T-helper 2 cell treated with Interferon-gamma antibody and Interleukin-4, amounts not matched to agents 100 ng/mL and 5 ng/mL, for 36 hours (primary cell): ENCODE measurements at regions not wholly inside any gene's neighbourhood (a gene's known extent, or its start where the extent isn't known, plus 50 kb on each side); places are given as distances from the start of the nearest gene placed in this dataset.

Experiments
- intact Hi-C: fragments of 100-400 bp; cut with micrococcal nuclease; formaldehyde crosslinking; loops from one replicate; pipeline ENCODE4 v1.15.1; 2023

DNA sequence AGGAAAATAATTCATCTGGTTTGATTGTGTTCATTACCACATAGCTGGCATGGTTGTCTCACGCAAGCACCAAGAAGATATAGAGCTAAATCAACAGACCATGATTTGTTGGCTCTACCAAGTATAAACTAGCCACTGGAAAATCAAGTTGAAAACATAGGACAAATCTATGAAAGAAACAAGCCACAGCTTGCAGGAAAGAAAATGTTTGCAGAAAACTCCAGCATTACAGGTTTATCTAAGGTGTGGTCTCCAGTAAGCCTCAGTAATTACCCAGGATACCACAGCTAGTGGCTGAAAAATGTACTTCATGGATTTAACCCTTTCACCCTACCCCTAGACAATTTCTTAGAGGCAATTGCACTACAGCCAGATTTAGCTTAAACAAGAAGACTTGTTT is 340.6 kb downstream of the SOX2 start:
- intact Hi-C loops = no loop called here

DNA sequence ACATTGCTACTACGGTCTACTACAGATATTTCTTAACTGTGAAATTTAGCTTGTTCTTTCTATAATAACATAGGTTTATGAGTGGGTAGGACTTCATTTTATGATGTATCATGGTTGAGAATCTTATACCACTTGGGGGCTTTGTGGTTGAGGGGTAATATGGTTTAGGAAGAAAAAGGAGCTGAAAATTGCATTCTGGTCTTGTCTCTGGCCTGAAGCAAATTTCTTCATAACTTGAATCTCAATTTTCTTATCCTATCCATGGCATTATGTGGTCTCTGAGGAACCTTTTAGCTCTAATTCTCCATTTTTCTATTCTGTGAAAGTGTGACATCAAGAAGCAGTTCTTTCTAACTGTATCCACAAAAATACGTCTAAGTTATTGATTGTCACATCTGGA is 341.0 kb downstream of the SOX2 start:
- intact Hi-C loops = no loop called here

DNA sequence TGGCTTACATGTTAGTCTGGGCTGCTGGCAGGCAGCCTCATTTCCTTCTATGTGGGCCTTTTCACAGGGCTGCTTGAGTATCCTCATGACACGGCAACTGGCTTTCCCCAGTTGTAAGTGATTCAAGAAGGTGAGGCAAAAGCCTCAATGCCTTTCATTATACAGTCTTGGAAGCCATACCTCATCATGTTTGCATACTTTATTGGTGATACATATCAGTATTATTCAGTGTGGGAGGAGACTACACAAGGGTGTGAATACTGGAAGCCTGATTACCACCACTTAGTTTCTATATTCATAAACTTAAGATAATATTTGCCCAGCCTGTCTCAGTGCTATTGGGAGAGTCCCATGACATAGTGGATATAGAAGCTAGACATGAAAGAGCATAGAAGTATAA is 346.8 kb downstream of the SOX2 start:
- intact Hi-C loops = no loop called here

DNA sequence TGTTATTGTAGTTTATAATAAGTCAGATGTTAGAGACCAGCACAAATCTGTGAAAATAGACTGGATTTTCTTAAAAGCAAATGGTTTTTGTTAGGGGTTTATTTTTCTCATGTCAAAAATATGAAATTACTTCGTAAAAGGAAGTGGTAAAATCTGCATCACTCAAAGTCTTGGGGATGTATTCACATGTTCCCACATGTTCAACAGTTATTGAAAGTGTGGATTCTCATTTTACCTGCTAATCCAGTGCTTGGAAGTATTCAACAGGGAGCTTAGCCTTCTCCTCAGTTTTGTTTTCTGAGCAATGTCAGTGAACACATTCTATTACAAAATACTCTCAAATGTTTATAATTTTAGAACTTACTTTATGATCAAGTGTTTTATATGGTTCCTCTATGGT is 352.0 kb downstream of the SOX2 start:
- intact Hi-C loops = no loop called here

DNA sequence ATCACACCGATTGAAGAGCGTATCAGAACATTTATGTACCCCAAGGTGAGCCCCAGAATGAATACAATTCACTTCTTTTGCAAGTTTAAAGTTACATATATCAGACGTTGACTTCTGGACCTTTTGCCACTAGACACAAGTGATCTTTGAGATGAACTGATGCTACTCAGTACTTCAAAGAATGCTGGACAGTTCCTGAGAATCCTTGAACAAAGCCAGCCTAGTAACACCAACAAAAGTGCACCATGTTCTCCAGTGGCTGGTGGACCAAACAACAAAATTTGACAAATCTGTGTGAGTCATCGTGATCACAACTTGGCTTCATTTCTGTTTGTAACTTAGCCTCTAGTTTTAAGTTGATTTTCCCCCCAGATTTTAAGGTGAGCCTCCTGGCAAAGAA is 355.7 kb downstream of the SOX2 start:
- intact Hi-C loops = no loop called here

DNA sequence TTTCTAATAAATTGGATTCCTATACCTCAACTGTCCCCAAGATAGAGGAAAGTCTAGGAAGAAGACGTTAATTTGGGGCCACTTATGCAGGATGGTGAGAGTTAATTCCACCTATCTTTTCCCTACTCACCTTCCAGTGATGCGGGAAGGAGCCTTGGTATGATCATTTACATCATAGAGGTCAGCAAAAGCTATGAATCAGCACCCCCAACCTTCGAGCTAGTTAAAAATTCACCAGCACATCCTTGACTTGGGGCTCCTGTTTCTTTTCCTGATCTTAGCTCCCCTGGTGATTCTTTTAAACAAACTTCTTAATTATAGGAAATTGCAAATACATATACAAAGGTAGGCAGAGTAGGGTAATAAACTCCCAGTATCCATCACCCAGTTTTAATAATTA is 366.6 kb downstream of the SOX2 start:
- intact Hi-C loops = no loop called here

DNA sequence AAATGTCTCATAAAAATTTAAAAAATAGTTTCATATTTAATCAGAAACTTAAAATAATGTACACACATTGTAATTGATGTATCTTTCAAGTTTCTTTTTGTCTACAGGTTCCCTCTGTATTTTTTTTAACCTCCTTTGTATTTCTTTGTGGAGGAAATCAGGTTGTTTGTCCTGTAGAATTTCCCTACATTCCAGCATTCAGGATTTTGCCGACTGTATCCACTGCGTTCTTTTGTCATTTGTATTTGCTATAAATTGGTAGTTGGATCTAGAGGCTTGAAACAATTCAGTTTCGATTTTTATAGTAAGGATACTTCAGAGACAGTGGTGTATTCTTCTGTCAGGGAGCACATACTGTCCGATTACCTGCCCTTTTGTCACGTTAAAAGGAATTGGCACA is 367.2 kb downstream of the SOX2 start:
- intact Hi-C loops = no loop called here

DNA sequence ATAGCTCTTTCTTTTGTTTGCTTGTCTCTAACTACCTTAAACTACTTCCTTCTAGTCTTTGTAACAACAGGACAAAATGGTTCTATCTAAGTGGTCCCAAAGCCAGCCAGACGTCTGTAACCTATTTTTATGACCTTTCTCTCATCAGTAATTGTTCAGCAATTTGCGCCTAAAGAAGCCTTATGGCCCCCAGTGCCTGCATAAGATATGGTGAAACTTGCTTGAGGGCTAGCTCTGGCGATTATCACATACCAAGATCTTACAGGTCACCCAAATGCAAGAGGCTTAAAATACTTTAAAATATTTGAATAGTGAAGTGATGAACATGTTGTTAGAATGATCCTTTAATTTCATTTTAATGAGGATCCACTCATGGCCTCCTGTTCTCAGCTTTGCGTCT is 369.4 kb downstream of the SOX2 start:
- intact Hi-C loops = no loop called here

DNA sequence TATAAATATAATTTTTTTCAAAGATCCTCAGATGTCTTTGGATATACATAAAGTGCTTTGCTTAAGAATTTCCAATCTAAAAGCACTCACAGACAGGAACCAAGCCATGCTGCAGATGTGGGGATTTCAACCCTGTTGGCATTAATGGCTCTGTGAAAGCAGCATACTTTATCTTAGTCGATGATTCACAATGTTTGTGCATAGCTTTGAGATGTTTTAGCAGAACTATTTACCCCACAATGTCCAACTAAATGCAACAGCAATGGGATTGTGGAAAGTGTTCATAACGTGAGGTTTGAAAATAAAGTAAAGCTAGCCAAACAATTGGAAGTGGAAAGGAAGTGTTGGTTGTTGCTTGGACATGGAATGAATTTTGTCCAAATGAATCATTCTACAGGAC is 371.4 kb downstream of the SOX2 start:
- intact Hi-C loops = no loop called here

DNA sequence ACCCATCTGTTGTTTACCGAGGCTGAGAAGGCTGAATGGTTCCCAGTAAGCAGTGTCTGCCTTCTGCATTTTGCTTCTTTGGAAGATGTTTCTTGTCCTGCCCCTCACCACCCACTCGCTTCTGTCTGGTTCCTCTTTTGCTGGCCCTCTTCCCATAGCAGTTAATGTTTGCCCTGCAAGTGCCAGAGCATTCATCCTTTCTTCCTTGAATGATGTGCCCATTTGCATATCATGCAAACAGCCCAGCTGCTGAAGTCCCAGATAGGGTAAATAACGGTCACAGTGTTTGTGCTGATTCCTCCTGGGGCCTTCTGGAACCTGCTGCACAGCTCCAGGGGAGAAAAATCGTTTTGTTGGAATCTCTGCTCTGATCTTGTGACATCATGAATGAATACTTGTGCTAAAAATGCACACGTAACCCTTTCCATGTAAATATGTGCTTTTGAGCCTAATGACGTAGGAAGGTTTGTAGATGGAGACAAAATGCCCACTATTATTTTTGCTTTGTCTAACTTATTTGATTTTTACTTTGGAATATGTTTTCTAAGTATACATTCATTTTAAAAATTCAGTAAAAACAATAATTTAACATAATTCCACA is 381.0 kb downstream of the SOX2 start:
- intact Hi-C loops = no loop called here

DNA sequence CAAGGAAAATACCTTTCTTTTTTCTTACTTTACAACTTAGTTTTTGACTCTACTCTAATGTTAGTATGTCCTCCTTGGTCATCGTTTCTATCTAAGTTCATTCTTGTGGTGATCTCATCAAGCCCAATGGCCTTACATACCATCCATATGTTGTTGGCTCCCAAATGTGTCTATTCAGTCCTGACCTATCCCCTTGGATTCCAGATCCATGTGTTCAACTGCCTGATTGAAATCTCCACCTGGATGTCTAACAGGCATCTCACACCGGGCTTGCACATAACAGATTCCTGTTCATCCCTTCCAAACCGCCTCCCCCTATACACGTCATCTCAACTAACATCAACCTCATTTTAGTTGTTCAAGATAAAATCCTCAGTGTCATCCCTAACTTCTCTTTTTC is 382.6 kb downstream of the SOX2 start:
- intact Hi-C loops = no loop called here

DNA sequence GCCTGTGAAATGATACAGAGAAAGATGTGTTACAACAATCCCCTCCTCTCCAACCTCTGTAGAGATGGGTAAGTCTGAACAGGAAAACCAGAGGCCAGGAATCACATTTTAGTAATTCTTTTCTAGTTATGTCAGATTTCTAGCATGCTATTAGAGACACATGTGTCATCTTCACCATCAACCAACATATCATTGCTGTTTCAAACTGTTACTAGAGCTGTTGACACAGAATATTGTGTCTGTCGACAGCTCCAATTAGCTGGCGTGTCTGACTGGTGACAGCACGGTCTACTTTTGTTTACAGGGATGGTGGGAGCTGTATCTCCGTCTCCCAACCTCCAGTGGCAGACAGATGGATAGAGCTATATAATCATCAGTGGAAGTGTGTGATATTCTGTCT is 393.2 kb downstream of the SOX2 start:
- intact Hi-C loops = no loop called here

DNA sequence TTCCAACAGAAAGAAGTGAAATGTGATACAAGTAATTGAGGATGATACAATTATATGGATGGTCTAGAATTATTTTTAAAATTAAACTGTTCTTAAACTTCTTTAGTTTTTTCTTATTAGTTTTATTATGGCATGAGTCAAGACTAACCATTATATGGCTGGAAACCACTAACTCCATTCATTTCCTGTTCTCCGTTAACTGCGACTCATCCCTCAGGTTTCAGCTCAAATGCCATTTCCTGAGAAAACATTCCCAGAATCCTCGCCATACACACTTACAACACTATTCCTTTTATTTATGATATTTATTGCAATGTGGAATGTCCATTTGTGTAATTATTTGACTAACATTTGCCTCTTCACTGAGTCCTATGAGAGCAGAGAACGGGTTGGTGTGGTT is 394.1 kb downstream of the SOX2 start:
- intact Hi-C loops = no loop called here

DNA sequence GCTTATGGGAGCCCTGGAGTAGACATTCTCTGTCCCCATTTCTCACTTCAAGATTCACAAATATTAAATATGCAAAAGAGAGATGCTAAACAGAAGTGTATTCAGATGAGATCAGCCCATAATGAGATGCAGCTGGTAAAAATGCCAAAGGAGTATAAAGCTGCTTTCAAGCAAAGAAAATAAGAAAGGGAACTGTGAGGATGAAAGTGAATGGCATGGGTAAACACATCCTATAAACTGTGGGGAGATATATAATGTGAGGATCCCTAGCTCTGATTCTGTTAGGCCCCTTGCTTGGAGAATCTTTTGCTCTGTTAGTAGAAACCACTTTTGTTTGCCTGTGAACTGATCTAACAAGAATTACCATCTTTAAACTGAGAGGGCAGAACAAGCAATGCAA is 396.6 kb downstream of the SOX2 start:
- intact Hi-C loops = no loop called here

DNA sequence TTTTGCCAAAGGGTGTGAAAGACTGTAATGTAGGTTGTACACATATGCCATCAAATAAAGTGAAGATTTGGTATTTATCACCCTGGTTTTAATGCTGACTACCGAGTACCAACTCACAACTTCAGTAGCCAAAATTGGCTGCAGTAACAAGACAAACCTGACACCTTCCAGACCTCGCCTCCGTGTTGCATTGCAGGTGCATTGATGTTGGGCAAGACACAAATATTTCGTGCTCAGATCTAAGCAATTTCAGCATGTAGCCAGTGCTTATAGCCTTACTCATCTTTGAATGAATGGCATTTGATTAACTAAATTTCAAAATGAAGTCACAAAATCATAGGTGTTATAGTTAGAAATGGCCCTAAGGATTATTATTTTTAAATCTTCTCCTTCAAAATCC is 400.2 kb downstream of the SOX2 start:
- intact Hi-C loops = no loop called here

DNA sequence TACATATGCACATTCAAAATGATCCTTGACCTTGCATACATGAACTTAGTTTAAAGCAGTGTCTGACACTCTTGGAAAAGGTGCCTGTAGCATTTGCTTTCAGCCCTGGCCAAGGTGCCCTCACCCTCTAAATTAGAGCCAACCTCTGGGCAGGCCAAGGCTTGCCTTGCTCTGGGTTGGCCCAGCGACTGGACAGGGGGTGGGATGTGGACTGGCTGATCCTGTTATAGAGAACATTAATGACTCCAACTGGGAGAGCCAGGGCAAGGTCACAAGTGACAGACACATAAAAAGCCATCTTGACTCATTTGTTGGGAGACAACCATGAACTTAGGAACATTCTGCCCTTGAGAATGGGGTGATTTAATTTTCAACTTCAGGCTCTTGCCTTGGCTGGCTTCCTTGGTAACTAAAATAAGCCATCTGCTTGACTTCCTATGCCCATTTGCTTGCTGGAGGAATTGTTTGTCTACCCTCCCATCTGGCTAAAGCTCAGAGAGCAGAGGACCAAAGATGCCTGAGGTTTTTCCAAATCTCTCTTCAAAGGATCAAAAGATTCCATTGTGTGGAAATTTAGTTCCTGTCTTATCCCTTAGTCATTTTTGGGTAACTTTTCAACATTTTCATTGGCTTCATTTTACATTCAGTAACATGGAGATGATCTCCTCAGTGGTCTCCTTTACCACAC is 403.7 kb downstream of the SOX2 start:
- intact Hi-C loops = no loop called here

DNA sequence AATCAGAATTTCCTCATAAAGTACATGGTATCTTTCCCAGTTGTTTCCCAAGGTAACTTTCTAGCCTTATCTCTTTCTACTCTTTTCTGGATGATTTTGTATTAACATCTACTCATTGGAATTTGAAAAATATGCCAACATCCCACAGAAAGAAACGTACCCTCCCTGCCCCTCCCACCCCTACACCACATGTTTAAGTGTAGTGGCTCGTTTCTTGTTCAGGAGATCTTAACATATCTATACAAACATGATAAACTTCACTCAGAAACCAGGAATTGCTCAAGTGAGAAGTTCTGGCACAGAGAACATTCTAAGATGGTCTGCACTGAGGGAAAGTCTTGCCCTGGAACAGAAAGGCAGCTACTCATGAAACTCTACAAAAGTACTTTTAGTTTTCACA is 404.7 kb downstream of the SOX2 start:
- intact Hi-C loops = no loop called here

DNA sequence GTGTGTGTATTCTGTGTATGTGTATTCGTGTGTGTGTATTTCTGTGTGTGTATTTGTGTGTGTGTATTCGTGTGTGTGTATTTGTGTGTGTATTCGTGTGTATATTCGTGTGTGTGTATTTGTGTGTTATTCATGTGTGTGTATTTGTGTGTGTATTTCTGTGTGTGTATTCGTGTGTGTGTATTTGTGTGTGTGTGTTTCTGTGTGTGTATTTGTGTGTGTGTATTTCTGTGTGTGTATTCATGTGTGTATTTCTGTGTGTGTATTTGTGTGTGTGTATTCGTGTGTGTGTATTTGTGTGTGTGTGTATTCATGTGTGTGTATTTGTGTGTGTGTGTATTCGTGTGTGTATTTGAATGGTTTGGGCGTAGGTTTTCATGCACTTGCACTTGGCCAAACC is 405.4 kb downstream of the SOX2 start:
- intact Hi-C loops = no loop called here

DNA sequence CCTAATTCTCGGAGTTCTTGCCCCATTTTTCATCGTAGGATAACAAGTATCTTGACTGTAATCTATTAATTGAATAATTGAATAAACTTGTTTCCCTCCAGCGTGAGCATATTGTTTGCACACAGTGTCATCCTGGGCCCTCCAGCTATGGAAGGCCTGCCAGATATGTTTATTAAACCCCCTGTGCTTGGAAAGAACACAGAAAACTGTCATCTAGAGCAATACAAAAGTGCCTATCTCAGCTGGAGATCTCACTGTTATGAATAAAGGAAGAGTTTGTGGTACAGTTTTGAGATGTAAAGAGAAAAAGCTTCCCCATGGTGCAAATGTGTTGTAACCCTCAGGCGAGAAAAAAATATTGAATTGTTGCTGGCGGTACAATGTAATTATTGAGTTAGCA is 405.9 kb downstream of the SOX2 start:
- intact Hi-C loops = no loop called here

DNA sequence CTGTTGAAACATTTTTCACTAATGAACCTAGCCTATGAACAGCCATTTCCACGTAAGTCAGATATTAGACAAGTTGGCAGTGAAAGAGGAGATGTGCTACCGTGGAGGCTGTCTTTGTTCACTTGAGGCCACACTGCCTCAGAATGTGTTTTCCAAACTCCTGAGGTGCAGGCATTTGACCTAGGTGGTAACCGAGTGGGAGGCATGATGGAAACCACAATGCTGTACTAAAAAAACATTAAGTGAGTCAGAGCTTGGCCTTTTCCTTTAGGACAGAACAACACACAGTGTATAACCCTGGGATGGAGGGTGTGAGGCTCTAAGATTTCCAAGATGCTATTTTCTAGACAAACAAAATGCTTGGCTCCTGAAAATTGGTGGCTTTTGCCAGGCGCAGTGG is 406.3 kb downstream of the SOX2 start:
- intact Hi-C loops = no loop called here

DNA sequence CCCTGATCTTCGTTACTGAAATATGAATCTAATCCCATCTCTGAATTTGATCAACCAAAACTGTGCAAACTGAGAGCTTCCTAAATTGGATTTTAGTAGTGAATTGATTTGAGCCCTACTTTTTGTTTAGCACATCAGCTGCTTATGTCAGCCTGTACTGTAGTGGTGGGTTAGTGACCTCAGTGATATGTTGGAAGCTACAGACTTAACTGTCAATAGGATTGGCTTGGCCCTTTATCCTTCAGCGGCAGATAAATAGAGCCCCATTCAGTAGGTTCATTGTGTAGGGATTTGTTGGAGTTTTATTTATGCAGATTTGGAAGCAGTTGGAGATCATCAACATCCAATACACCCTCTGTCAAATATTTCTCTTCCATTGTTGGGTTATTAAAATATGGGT is 409.7 kb downstream of the SOX2 start:
- intact Hi-C loops = no loop called here

DNA sequence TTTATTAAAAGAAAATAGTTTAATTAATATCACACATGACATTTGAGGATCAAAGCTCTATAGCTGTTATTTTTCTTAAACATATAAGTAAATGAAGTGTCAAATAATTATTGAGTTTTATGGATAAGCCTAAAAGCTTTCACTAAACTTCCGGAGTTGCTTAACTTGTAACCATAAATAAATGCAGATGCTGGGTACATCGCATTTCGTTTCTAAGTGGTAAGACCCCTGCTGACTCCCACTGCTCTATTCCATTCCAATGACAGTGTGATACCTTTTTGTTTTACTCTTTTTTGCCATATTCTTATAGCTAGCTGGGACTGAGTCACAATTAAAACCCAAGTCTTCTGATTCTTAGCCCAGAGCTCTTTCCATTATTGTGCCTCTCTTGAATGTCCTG is 411.1 kb downstream of the SOX2 start:
- intact Hi-C loops = no loop called here

DNA sequence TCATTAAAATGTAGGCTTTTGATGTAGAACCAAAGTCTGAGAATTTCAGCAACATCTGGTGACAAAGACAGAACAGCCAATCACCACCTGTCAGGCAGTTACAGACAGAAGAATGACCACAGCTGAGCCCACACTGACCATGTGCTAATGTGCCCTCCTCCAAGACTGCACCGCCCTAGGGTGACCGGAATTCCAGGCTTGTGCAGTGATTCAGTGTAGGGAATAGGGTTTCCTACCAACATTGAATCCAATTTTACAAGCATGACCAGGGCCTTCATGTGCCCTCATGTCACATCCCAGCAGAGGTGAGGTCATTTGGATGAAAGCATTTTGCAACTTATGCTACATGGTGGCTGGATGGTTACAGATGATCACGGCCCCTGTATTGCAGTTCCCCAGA is 412.5 kb downstream of the SOX2 start:
- intact Hi-C loops = no loop called here

DNA sequence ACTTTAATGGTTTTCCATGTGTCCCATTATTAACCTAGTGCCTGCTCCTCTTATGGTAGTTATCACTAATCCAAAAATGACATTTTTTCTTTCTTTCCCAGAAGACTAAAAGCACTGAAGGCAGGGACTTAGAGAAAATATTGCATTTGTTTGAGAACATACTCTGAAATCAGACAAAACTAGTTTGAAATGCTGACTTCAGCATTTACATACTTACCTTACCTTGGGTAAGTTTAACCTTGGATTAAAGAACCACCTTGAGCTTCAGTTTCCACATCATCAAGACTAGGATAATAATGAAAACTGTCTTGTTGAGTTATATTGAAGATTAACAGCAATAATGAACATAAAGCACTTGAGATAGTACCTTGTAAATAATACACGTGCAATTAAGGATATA is 413.0 kb downstream of the SOX2 start:
- intact Hi-C loops = no loop called here
